GM12878 (cell line): ENCODE measurements at regions not wholly inside any gene's neighbourhood (a gene's known extent, or its start where the extent isn't known, plus 50 kb on each side); places are given as distances from the start of the nearest gene placed in this dataset.

ENCODE experiments used
- ATAC-seq: fragments of 200-7000 bp; cut with Tn5 transposase; 3 replicates; pipeline ENCODE4 v1.9.1; 2020; ENCODE audit warnings: mild to moderate bottlenecking, moderate library complexity
- BruUV-seq: library from RNA; stranded (reverse); fragments of 400-500 nt; replicated peaks from 2 replicates; lab custom pipeline; 2021; lab: Mats Ljungman, UMichigan
- CTCF ChIA-PET: fragments of 300-600 bp; sonication (Branson Sonifier 250); formaldehyde crosslinking; extraction: SDS; loops from one replicate; lab custom pipeline; 2021; ENCODE audit warnings: inconsistent platforms; lab: Yijun Ruan, JAX
- POLR2A ChIA-PET: fragments of 350-600 bp; formaldehyde crosslinking; extraction: SDS; loops from one replicate; lab custom pipeline; 2021; ENCODE audit warnings: inconsistent platforms; lab: Charles Lee
- RAD21 ChIA-PET: fragments of 300-600 bp; sonication (Branson Sonifier 250); formaldehyde crosslinking; loops from one replicate; lab custom pipeline; 2023; ENCODE audit warnings: antibody characterized with exemption; ENCODE audit not compliant: unreplicated experiment; lab: Charles Lee
- SMC1A ChIA-PET: fragments of 300-600 bp; sonication (Branson Sonifier 250); formaldehyde crosslinking; loops from one replicate; lab custom pipeline; 2023; ENCODE audit not compliant: unreplicated experiment, uncharacterized antibody; lab: Charles Lee
- DNase-seq: peaks from one replicate; pipeline ENCODE4 v3.0.0-alpha.2; 2011; ENCODE audit warnings: low read depth, low spot score
- FAIRE-seq: peaks from 3 replicates; lab custom pipeline; 2011; peaks lifted over from hg19 to GRCh38; lab: Jason Lieb, UNC
- H2AFZ ChIP-seq: 2 replicates; pipeline ENCODE4 v1.6.0; 2011; ENCODE audit warnings: low read depth, low read length, control low read depth; ENCODE audit not compliant: control insufficient read depth
- H3K27ac ChIP-seq: 2 replicates; pipeline ENCODE4 v1.5.1; 2011; ENCODE audit warnings: control low read depth; ENCODE audit not compliant: control insufficient read depth, insufficient read depth
- H3K27me3 ChIP-seq, 2 experiments: replicated peaks in 1 of 2; 2 replicates each; pipeline versions ENCODE4 v1.6.0 to v1.6.1; 2011; ENCODE audit warnings: low read length in 1 of 2; ENCODE audit not compliant: control insufficient read depth in 2 of 2, insufficient read depth in 2 of 2
- H3K36me3 ChIP-seq, 2 experiments: 2 replicates each; pipeline ENCODE4 v1.5.1; 2011; ENCODE audit warnings: low read length in 1 of 2; ENCODE audit not compliant: control insufficient read depth in 2 of 2, insufficient read depth in 2 of 2
- H3K4me1 ChIP-seq: 2 replicates; pipeline ENCODE4 v1.6.1; 2011; ENCODE audit warnings: mild to moderate bottlenecking, low read length, moderate library complexity, mixed read lengths; ENCODE audit not compliant: control insufficient read depth, insufficient read depth
- H3K4me2 ChIP-seq: 2 replicates; pipeline ENCODE4 v1.6.0; 2011; ENCODE audit warnings: control low read depth; ENCODE audit not compliant: control insufficient read depth, insufficient read depth
- H3K4me3 ChIP-seq: fragments of 200-600 bp; sonication (generic); 2 replicates; pipeline ENCODE4 v1.5.1; 2016
- H3K79me2 ChIP-seq: 2 replicates; pipeline ENCODE4 v1.6.0; 2011; ENCODE audit warnings: low read length; ENCODE audit not compliant: control insufficient read depth, insufficient read depth
- H3K9ac ChIP-seq: 2 replicates; pipeline ENCODE4 v1.8.0; 2011; ENCODE audit warnings: low read length, control low read depth, mixed read lengths; ENCODE audit not compliant: control insufficient read depth, insufficient read depth
- H3K9me3 ChIP-seq: replicated peaks from 3 replicates; pipeline ENCODE4 v1.5.1; 2011; ENCODE audit warnings: mild to moderate bottlenecking, low read length; ENCODE audit not compliant: control insufficient read depth, insufficient read depth
- H4K20me1 ChIP-seq: 2 replicates; pipeline ENCODE4 v1.6.0; 2011; ENCODE audit not compliant: control insufficient read depth, insufficient read depth
- CHD2 ChIP-seq: IDR thresholded peaks from 2 replicates; pipeline ENCODE4 v1.6.1; 2011; ENCODE audit warnings: low read depth, low read length, improper control_type of control experiment, borderline replicate concordance
- HDAC2 ChIP-seq: fragments of 200-600 bp; sonication (generic); IDR thresholded peaks from 2 replicates; pipeline ENCODE4 v1.6.1; 2017
- KDM1A ChIP-seq: fragments of 200-600 bp; sonication (generic); IDR thresholded peaks from 2 replicates; pipeline ENCODE4 v1.6.1; 2016; ENCODE audit warnings: borderline replicate concordance
- MYC ChIP-seq: IDR thresholded peaks from 2 replicates; pipeline ENCODE4 v1.6.1; 2011; ENCODE audit warnings: mild to moderate bottlenecking, low read length, moderate library complexity, inconsistent platforms; ENCODE audit not compliant: insufficient read depth, insufficient replicate concordance, insufficient read length, severe bottlenecking
- PBX3 ChIP-seq: IDR thresholded peaks from 2 replicates; pipeline ENCODE4 v1.6.1; 2011; ENCODE audit warnings: mild to moderate bottlenecking, low read depth, low read length, moderate library complexity; ENCODE audit not compliant: insufficient replicate concordance
- POLR2AphosphoS2 ChIP-seq: IDR thresholded peaks from 2 replicates; pipeline ENCODE4 v1.6.1; 2011; ENCODE audit warnings: low read depth, mild to moderate bottlenecking, low read length, improper control_type of control experiment, moderate library complexity
- RB1 ChIP-seq: fragments of 450-650 bp; formaldehyde crosslinking; IDR thresholded peaks from 2 replicates; pipeline ENCODE4 v1.6.1; 2017; ENCODE audit warnings: mild to moderate bottlenecking, borderline replicate concordance
- RUNX3 ChIP-seq: IDR thresholded peaks from 2 replicates; pipeline ENCODE4 v1.6.1; 2012; ENCODE audit warnings: low read length, inconsistent platforms
- SIX5 ChIP-seq: IDR thresholded peaks from 2 replicates; pipeline ENCODE4 v1.6.1; 2011; ENCODE audit warnings: mild to moderate bottlenecking, low read depth, low read length, moderate library complexity; ENCODE audit not compliant: severe bottlenecking
- ZBED1 ChIP-seq: IDR thresholded peaks from 2 replicates; pipeline ENCODE4 v1.6.1; 2016; ENCODE audit warnings: borderline replicate concordance
- ZNF622 ChIP-seq: fragments of 450-650 bp; IDR thresholded peaks from 2 replicates; pipeline ENCODE4 v1.6.1; 2017; ENCODE audit warnings: mild to moderate bottlenecking, inconsistent platforms
- WGBS: methylation state at CpG from one replicate; pipeline ENCODE4 v1.1.6; 2016; ENCODE audit warnings: low lambda C conversion rate; ENCODE audit not compliant: insufficient replicate concordance, insufficient coverage; ENCODE audit errors: missing lambda C conversion rate; 5-methylcytosine and 5-hydroxymethylcytosine counted together
- in situ Hi-C: fragments of 300-500 bp; cut with MboI; formaldehyde crosslinking; loops from 9 replicates; pipeline ENCODE4 v1.14.3; 2018; ENCODE audit warnings: mixed read lengths
- intact Hi-C: fragments of 100-400 bp; cut with micrococcal nuclease; formaldehyde crosslinking; loops from one replicate; pipeline ENCODE4 v1.14.2; 2022; ENCODE audit not compliant: unreplicated experiment
- TF ChIP-seq, protein P1 (sequence below): IDR thresholded peaks from 2 replicates; pipeline ENCODE4 v1.6.1; 2012; ENCODE audit warnings: improper control_type of control experiment, low read depth, low read length; ENCODE audit not compliant: insufficient replicate concordance

GRCh38 chr17:63274146-63274545 is 172.0 kb downstream of the CYB561 start:
- Histone ChIP-seq H3K36me3 (no peaks in the 10 kb centered on the region), H3K27ac (no peak overlapping the region), H4K20me1 (no peaks in the 10 kb centered on the region), H3K4me2 (no peak overlapping the region), H3K27me3 (no peaks in the 10 kb centered on the region; a peak in 1 of 4 replicates), H3K9me3 (no peaks in the 10 kb centered on the region), H3K79me2 (no peaks in the 10 kb centered on the region), H3K4me1 (peaks cover 4% of the 10 kb centered on the region), H3K9ac (no peak overlapping the region), H2AFZ (no peak overlapping the region), H3K4me3 (no peak overlapping the region)
- RAD21 ChIA-PET = no interaction called here
- TF ChIP-seq RUNX3 = no peak
- no peak for TF ChIP-seq ZNF622
- TF ChIP-seq PBX3 = no peak
- no peak for TF ChIP-seq HDAC2
- no peak for TF ChIP-seq KDM1A
- TF ChIP-seq MYC = no peak
- TF ChIP-seq SIX5 = no peak
- no peak for TF ChIP-seq POLR2AphosphoS2
- no peak for TF ChIP-seq RB1
- TF ChIP-seq CHD2 = no peak
- TF ChIP-seq, protein P1, sequence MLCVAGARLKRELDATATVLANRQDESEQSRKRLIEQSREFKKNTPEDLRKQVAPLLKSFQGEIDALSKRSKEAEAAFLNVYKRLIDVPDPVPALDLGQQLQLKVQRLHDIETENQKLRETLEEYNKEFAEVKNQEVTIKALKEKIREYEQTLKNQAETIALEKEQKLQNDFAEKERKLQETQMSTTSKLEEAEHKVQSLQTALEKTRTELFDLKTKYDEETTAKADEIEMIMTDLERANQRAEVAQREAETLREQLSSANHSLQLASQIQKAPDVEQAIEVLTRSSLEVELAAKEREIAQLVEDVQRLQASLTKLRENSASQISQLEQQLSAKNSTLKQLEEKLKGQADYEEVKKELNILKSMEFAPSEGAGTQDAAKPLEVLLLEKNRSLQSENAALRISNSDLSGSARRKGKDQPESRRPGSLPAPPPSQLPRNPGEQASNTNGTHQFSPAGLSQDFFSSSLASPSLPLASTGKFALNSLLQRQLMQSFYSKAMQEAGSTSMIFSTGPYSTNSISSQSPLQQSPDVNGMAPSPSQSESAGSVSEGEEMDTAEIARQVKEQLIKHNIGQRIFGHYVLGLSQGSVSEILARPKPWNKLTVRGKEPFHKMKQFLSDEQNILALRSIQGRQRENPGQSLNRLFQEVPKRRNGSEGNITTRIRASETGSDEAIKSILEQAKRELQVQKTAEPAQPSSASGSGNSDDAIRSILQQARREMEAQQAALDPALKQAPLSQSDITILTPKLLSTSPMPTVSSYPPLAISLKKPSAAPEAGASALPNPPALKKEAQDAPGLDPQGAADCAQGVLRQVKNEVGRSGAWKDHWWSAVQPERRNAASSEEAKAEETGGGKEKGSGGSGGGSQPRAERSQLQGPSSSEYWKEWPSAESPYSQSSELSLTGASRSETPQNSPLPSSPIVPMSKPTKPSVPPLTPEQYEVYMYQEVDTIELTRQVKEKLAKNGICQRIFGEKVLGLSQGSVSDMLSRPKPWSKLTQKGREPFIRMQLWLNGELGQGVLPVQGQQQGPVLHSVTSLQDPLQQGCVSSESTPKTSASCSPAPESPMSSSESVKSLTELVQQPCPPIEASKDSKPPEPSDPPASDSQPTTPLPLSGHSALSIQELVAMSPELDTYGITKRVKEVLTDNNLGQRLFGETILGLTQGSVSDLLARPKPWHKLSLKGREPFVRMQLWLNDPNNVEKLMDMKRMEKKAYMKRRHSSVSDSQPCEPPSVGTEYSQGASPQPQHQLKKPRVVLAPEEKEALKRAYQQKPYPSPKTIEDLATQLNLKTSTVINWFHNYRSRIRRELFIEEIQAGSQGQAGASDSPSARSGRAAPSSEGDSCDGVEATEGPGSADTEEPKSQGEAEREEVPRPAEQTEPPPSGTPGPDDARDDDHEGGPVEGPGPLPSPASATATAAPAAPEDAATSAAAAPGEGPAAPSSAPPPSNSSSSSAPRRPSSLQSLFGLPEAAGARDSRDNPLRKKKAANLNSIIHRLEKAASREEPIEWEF = no peak
- no peak for TF ChIP-seq ZBED1
- intact Hi-C loops = no loop called here
- in situ Hi-C loops = no loop called here
- no peak for ATAC-seq
- CTCF ChIA-PET = no interaction called here
- SMC1A ChIA-PET = interaction anchor here (1.5 kb wide), 1 partner anchor 12 kb away, joined by 4 read pairs; no protein-coding TSS in a partner anchor
- WGBS = 37% methylated on average over 3 of the region's 3 CpGs
- no TSS peak for BruUV-seq
- no peak for FAIRE-seq
- POLR2A ChIA-PET = no interaction called here
- no peak for DNase-seq
